NCI-H187 (cell line): ENCODE measurements at regions not wholly inside any gene's neighbourhood (a gene's known extent, or its start where the extent isn't known, plus 50 kb on each side); places are given as distances from the start of the nearest gene placed in this dataset.

ENCODE experiments used
- DNase-seq, 2 experiments: peaks; one replicate each; lab custom pipeline; 2025; lab: John Stamatoyannopoulos, UW

DNA sequence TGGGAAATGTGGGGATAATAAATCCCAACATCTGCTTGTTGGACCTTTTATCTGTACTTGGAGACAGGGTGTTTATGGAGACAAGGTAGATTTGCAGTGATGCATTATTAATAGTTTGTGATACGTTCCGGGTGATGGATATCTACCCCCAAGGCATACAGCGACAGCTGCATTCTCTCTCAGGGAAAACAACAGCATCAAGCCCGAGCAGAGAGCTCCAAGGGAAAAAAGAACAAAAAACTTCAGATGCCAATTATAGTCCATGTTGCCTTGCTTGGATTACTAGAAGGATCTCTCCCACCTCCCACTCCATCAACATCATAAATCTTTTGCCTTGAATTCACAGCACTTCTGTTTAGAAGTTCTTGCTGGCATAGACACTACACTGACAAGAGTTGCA, 187.5 kb upstream of the CDH11 start:
- no peak for DNase-seq

DNA sequence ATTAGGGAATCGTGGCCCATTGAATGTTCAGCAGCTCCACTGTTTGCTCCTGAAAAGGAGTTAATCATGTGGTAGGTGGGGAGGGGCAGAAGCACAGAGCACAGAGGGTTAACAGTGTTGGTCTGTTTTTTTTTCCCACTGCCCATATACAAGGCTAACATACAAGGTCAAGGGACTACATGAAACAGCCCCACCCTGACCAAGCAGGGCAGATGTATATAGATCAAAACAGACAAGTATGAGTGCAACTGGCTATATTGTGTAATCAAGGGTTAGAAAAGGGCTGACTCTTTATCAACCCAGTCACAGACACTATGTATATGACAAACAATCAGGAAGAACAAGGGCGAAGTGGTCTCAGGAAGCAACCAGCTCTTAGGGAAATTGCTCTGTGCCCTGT, 186.6 kb upstream of the CDH11 start:
- no peak for DNase-seq

DNA sequence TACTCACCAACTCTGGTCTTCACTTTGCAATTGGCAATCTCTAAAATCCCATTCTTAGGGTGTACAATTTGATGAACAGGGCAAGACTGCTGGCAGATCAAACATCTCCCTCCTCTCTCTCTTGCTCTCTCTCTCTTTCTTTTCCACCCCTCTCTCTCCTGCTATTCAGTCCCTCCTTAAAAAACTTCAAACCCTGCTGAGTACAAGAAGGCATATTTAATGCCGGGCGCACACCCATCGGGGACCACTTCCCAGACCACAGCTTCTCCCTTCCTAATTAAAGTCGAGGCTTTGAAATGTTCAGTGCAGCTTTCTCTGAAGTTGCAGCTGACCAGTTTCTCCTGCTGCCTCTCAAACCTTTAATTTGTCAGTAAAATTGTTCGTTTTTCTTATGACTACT, 185.4 kb upstream of the CDH11 start:
- no peak for DNase-seq

DNA sequence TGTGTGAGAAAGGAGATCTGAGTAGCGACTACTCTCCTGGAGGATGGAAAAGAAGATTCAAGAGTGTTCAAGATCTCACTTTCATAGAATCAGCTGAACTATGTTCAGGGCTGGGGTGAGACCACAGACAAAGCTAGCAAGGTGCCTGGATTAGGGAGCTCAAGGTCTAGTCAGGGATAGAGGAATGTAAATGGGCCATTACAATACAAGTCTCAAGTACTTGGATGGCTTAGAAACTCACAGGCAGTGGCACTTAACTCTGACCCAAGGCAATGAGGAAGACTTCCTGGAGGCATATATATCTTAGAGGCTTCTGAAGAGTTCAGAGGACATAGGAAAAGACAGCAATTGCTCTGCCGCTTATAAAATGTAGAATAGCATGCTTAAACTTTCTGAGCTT, 184.9 kb upstream of the CDH11 start:
- DNase-seq: no peak

DNA sequence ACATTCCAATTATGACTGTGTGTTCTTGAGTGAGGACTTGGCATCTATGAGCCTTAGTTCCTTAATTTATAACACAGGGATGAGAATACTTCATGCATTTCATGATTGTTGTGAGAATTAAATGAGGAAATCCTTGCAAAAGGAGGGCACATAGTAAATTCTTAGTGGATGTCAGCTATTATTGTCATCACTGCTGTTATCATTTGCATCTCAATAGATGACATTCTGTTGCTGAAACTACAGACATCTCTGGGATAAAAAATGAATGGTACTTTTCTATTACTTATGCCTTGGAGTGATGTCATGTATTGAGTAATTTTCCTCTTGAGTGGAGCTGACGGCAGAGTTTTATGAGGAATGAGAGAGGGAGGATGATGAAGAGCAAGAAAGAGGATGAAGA, 184.4 kb upstream of the CDH11 start:
- DNase-seq: no peak

DNA sequence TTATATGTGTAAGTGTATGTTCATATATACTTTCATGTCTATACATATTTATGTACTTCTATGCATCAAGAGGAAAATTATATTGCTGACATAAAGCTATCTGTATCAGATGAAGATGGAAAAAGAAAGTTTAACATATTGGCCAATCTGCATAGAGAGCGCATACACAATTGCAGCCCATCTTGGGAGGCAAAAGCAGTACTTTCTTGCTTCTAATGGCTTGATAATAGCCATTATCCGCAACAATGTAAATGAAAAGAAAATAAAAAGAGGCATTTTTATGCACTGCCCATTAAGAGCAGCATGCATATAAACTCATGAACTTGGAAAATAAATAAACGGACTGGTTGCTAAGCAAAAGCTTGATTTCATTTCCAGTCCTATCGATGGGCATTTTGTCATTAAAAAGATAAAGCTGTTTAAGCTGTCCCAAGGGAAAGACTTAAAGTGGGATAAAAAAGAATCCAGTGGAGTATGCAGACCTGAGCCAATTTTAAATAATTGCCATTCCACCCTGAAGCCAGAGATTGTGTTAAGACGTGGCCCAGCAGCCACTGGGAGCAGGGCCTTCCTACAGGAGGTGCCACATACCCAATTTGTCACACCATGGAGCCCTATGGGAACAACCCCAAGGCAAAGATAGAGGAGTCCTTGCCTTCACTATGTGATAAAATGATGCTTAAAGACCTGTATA, 183.6 kb upstream of the CDH11 start:
- DNase-seq: no peak

DNA sequence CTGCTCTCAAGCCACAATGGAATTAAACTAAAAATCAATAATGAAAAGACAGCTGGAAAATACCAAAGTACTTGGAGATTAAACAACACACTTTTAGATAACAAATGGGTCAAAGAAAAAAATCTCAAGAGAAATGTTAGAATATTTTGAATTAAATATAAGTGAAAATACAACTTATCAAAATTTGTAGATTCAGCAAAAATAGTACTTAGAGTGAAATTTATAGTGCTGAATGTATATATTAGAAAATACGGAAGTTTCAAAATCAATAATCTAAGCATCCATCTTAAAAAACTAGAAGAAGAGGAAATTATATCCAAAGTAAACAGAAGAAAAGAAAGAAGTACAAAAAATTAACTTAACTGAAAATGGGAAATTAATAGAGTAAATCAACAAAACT, 179.2 kb upstream of the CDH11 start:
- DNase-seq: no peak

- no peak for DNase-seq
Observed at GRCh38 chr16:65297453-65297852, 175.6 kb upstream of the CDH11 start.

- no peak for DNase-seq
Observed at GRCh38 chr16:65295527-65295926, 173.7 kb upstream of the CDH11 start.

DNA sequence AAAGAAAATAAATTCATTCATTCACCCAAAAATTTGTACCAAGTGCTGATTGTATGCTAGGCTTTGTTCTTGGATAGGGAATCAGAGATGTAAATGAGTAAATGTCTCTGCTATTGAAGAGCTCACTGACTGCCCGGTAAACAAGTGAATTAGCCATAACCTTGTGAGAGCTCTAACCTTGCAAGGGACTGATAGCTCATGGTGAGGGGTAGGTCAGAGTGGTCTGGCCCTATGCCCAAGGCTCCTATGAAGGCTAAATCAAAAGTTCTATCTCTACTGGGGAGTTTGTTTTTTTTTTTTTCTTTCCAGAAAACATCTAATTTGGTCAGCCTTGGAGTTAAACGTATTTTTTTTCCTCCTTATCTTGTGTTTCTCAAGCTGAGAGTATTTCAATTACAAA, 172.8 kb upstream of the CDH11 start:
- no peak for DNase-seq

- no peak for DNase-seq
Observed at GRCh38 chr16:65294165-65294564, 172.3 kb upstream of the CDH11 start.

DNA sequence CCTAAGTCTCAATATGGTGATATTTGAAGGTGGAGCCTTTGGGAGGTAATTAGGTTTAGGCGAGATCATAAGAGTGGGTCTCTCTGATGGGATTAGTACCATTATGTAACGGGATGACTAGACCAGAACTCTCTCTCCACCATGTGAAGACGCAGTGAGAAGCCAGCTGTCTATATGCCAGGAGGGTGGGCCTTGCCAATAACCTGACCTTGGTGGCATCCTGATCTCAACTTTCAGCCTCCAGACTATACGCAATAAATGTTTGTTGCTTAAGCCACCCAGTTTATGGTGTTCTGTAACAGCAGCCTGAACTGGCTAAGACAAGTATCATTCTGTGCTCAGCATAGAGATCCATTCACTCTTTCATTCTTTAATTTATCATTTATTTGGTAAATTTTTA, 167.2 kb upstream of the CDH11 start:
- no peak for DNase-seq

GRCh38 chr16:65287307-65287706, 165.4 kb upstream of the CDH11 start:
- no peak for DNase-seq

DNA sequence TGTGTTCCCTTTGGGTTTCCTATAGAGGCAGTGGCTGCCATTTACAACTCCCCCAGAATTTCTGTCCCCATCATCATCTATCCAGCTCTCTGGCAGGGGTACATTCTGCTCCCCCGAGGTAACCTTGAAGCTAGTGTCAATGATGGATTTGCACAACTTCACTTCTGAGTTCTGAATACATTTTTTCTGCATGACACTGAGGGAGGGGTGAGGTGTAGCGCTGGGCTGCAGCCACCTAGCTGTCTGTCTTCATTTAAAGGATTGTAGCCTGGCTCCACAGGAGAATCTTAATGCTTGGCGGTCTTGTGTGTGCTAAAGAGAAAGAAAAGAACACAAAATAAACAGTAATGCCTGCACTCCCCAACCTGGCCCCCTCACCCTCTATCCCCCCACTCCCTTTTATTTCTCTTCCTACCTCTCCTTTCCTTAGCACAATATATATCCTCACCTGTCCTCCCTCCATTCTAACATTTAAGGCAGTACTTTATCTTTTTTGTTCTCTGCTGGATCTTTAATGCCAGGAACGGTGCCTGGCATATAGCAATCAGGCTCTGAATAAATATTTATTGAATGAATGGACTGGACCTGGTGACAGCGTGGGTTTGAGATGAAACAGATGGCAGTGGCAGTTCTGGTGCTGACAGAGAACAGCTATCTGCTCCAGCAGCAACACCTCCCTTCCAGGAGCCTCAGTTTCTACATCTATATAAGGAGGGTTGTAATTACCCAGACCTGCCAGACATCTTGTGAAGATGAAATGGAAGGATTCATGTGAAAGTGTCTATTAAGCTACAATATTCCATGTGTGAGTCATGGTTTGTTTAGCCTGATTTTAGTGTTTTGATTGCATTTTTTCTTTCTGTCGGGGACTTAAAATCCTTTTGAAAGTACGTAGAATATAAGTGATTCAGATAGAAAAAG, 163.5 kb upstream of the CDH11 start:
- DNase-seq: no peak

DNA sequence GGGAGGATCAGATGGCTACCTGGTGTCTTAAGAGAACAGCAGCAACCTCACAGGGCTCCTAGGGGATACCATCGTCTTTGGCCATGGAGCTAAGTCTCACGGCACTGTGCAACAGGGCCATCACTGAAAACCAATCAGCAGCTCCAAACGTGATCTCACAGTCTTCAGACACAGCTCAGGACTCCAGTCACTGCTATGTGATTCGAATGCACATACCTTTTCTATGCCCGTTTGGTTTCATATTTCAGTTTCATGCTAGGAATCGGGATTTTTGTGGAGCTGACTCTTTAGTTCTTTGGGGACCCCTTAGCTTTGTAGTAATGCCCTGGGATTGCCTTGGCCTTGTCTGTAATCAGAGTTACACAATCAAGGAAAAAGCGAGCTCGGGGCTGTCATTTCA, 162.8 kb upstream of the CDH11 start:
- DNase-seq: no peak

DNA sequence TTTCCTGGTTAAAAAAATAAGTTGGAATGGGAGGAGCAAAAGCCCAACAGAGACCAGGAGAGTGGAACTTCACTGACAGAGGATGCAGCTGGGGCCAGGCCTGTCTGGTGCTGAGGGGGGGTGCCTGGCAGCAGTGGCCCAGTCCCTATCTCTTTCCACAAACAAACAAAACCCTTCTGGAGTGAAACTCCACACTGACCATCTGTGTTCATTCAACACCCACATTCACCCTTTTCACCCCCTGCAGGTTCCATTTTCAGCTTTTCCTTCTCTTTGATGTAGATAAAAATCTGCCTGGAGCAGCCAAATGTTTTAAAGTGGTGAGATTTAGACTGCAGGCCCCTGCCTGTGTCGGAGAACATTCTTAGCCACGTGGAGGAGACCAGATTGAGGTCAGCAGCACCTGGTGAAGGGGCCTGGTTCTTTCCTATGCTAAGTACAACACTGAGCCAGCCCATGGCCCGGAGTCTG, 161.4 kb upstream of the CDH11 start:
- no peak for DNase-seq

DNA sequence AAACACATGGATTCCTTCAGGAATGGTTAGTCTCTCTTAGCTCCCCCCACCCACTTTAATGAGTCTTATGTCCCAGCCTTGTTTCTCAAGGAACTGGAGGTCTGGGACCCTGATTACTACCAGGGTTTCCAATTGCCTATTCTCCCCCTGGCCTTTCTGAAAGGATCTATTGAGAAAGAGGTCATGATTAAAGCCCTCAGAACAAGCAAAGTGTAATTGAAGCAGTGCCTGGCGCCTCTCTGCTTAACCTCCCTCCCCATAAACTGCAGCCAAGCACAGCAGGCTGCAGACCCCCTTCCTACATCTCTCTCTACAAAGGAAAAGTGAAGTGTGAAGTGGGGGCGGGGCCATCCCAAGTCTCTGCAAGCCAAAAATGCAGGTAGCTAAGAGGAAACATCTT, 159.7 kb upstream of the CDH11 start:
- no peak for DNase-seq

DNA sequence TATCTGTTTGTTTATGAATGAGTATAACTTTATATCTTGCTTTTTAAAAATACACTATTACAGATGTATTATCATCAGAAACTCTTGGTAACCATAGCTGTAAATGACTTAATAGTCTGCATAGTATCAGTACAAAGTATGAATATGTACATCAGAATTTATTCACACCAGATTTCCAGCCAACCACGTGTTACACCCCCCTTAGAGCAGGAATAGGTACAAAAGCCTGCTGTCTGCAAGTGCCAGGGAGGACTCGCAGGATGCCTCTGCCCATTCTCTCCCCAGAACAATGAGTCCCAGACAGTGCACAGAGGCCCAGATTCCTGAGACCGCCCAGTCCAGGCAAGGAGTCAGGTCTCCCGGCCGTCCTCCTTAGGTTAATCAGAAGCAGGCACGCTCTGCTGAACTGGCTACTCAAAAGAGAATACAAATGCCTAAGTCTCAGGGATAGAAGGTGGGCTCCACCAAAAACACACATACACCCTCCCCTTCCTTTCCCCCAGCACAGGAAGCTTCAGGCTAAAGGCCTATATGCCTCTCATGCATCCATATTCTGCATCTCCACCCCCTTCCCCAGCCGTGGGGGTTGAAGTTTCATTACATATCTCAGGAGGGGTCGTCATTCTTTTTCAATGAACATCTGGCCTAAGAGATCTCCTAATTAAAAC, 159.1 kb upstream of the CDH11 start:
- no peak for DNase-seq

DNA sequence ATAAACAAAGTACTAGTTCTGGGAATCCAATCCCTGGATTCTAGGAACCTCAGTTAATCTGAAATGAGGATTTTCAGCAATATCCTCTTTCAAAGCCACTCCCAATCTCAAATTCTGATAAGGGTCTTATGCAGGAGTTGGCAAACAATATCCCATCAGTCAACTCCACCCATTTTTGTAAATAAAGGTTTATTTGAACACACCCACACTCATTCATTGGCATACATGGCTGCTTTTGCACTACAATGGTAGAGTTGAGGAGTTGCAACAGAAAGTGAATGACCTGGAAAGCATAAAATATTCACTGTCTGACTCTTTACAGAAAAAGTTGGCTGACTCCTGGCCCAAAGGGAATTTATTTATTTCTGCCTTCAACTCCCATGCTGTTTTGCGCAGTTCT, 157.7 kb upstream of the CDH11 start:
- no peak for DNase-seq

- DNase-seq: no peak
Observed at GRCh38 chr16:65278874-65279273, 157.0 kb upstream of the CDH11 start.

DNA sequence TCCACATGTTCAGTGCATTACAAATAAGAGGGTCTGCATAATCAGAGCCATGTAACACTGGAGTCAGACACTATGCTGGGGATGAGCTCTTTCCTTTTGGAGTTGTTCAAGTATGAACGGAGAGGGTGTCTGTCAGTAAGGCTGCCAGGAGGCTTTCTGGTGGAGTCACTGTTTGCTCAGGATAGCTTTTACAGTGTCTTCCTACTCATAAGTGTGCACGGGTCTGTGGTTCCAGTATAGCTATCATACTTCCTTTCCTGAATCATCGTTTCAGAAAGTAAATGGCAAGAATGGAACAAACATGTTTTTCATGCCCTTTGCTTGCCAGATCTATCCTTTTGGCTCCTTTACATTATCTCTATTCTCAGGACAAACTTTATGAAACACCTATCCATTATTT, 152.7 kb upstream of the CDH11 start:
- no peak for DNase-seq

- DNase-seq: no peak
Observed at GRCh38 chr16:65272699-65273414, 151.0 kb upstream of the CDH11 start.
